Suprapubic skin (tissue), 4 donors: ENCODE measurements at regions not wholly inside any gene's neighbourhood (a gene's known extent, or its start where the extent isn't known, plus 50 kb on each side); places are given as distances from the start of the nearest gene placed in this dataset.

ENCODE experiments used
- DNase-seq, 2 donors: peaks; one replicate each; pipeline ENCODE4 v3.0.0-alpha.2; 2019; ENCODE audit warnings: low spot score in 2 of 2
- H3K27ac ChIP-seq: fragments of 200-600 bp; sonication (generic); one replicate; pipeline ENCODE4 v1.5.1; 2019
- H3K27me3 ChIP-seq: fragments of 200-600 bp; sonication (generic); one replicate; pipeline ENCODE4 v1.5.1; 2019
- H3K36me3 ChIP-seq: fragments of 200-600 bp; sonication (generic); one replicate; pipeline ENCODE4 v1.5.1; 2019
- H3K4me1 ChIP-seq: fragments of 200-600 bp; sonication (generic); one replicate; pipeline ENCODE4 v1.5.1; 2019
- H3K4me3 ChIP-seq: fragments of 200-600 bp; sonication (generic); one replicate; pipeline ENCODE4 v1.5.1; 2019; ENCODE audit warnings: mild to moderate bottlenecking
- H3K9me3 ChIP-seq: fragments of 200-600 bp; sonication (generic); one replicate; pipeline ENCODE4 v1.5.1; 2019
- CTCF ChIP-seq, 2 donors: fragments of 200-600 bp in 1 of 2; fragments of 450-650 bp in 1 of 2; sonication (generic) in 1 of 2; IDR thresholded peaks; one replicate each; pipeline ENCODE4 v1.5.1; 2016 to 2019; ENCODE audit warnings: antibody characterized with exemption in 2 of 2, mild to moderate bottlenecking in 1 of 2, moderate library complexity in 1 of 2
- EP300 ChIP-seq: sonication (generic); formaldehyde crosslinking; IDR thresholded peaks from one replicate; pipeline ENCODE4 v1.6.1; 2017; ENCODE audit warnings: antibody characterized with exemption
- POLR2A ChIP-seq, 2 donors: fragments of 450-650 bp; IDR thresholded peaks; one replicate each; pipeline ENCODE4 v1.6.1; 2017; ENCODE audit warnings: antibody characterized with exemption in 2 of 2, mild to moderate bottlenecking in 2 of 2, moderate library complexity in 2 of 2
- POLR2AphosphoS5 ChIP-seq, 3 donors: sonication (generic); formaldehyde crosslinking; IDR thresholded peaks; one replicate each; pipeline ENCODE4 v1.6.1; 2017; ENCODE audit warnings: antibody characterized with exemption in 3 of 3
- whole genome bisulfite sequencing: methylation state at CpG from one replicate; pipeline ENCODE4 v1.1.5; 2018; 5-methylcytosine and 5-hydroxymethylcytosine counted together

DNA sequence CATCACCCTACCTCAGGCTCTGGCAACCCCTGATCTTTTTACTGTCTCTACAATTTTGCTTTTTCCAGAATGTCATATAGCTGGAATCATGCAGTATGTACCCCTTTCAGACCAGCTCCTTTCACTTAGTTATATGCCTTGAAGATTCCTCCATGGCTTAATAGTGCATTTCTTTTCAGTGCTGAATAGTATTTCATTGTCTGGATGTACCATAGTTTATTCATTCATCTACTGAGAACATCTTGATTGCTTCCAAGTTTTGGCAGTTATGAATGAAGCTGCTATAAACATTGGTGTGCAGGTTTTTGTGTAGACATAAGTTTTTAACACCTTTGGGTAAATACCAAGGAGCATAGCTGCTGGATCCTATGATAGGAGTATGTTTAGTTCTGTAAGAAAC is 50.8 kb upstream of the ANP32A start:
- Histone ChIP-seq H3K4me1 (peaks cover 9% of the 10 kb centered on the region), H3K27ac (no peak overlapping the region), H3K27me3 (peaks cover 16% of the 10 kb centered on the region), H3K36me3 (no peaks in the 10 kb centered on the region), H3K9me3 (no peaks in the 10 kb centered on the region), H3K4me3 (no peak overlapping the region)
- TF ChIP-seq EP300 (no peak), POLR2A (IDR thresholded peaks at IDR 0.05) (no peak), CTCF (IDR thresholded peaks at IDR 0.05) (no peak), POLR2AphosphoS5 (IDR thresholded peaks at IDR 0.05) (no peak)
- DNase-seq: no peak

DNA sequence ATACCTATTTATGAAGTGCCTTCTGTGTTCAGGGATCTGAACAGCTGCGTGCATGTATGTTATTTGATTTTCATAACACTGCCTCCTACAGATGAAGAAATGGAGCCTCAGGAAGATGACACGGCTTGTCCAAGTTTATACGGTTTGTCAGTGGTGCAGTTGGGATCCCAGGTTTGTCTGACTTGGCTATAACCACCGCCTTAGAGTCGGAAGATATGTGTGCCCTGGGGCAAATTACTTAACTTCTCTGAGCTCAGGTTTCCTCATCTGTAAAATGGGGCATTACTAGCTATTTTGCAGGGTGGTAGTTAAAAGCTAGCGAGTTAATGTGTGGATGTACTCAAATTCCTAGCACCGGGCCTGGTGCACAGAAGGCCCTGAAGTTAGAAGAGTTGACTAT is 54.1 kb upstream of the ANP32A start:
- Histone ChIP-seq H3K27ac (no peak overlapping the region), H3K4me3 (no peak overlapping the region), H3K4me1 (peaks cover 9% of the 10 kb centered on the region), H3K27me3 (peaks cover 13% of the 10 kb centered on the region), H3K36me3 (no peaks in the 10 kb centered on the region), H3K9me3 (no peaks in the 10 kb centered on the region)
- no peak for TF ChIP-seq CTCF (IDR thresholded peaks at IDR 0.05)
- TF ChIP-seq POLR2AphosphoS5 (IDR thresholded peaks at IDR 0.05): no peak
- TF ChIP-seq EP300: no peak
- TF ChIP-seq POLR2A (IDR thresholded peaks at IDR 0.05): no peak
- no peak for DNase-seq
- WGBS: 85% methylated on average over 7 of the region's 7 CpGs

DNA sequence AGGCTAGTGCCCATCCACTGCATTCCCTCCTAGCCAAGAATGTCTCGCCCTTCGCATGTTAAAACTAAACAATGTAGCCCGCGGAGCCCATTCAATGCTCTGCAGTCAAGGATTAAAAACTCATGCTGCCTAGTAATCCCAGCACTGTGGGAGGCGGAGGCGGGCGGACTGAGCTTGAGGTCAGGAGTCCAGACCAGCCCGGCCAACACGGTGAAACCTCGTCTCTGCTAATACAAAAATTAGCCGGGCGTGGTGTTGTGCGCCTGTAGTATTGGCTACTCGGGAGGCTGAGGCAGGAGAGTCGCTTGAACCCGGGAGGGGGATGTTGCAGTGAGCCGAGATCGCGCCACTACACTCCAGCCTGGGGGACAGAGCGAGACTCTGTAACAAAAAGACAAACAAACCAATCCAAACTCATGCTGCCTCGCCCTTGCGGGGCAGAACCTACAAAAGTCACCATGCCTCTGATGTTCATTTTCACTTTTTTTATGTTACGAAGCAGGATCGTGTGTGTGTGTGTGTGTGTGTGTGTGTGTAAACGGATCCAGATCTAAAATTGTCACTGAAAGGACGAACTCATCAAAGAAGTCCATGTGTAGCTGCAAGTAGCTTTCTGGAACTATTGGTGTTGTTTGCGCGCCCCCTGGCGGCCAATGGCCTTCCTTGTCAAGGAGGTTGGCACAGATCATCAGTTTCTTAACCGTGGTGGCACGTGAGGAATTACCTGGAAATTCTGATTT is 54.8 kb upstream of the SPESP1 start:
- Histone ChIP-seq H3K4me1 (peaks cover 9% of the 10 kb centered on the region), H3K36me3 (no peaks in the 10 kb centered on the region), H3K27ac (no peak overlapping the region), H3K27me3 (peaks cover 13% of the 10 kb centered on the region), H3K9me3 (no peaks in the 10 kb centered on the region), H3K4me3 (peak overlapping the region; percentile 37)
- DNase-seq: peak; percentile 94 to 95
- TF ChIP-seq CTCF (IDR thresholded peaks at IDR 0.05) (peak; percentile 77 to 90), POLR2AphosphoS5 (IDR thresholded peaks at IDR 0.05) (no peak)
- 8% methylated on average over 25 of the region's 31 CpGs for WGBS

DNA sequence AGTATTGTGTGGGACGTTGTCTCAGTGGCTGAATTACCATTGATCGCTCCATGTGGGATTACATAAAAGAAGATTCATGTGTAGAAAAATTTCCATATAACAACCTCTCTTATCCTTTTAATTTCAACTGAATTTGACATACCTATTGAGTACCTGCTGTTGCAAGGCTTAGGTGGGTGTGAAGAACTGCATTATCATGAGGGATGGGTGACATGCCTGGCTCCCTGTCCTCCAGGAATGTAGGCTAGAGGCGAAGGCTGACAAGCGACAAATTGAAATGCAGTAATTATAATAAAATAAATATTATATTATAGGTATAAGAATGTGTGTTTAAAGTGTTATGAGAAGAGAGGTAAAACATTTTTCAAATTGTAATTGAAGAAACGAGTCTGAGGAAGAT is 52.7 kb upstream of the SPESP1 start:
- DNase-seq: no peak
- 87% methylated on average over 5 of the region's 5 CpGs for WGBS
- Histone ChIP-seq H3K9me3 (no peaks in the 10 kb centered on the region), H3K27ac (no peak overlapping the region), H3K36me3 (no peaks in the 10 kb centered on the region), H3K4me1 (peaks cover 9% of the 10 kb centered on the region), H3K27me3 (peaks cover 3% of the 10 kb centered on the region), H3K4me3 (no peak overlapping the region)
- TF ChIP-seq POLR2AphosphoS5 (IDR thresholded peaks at IDR 0.05) (no peak), EP300 (no peak), POLR2A (IDR thresholded peaks at IDR 0.05) (no peak), CTCF (IDR thresholded peaks at IDR 0.05) (no peak)

GRCh38 chr15:68880382-68880781 is 49.9 kb upstream of the SPESP1 start:
- TF ChIP-seq EP300 (no peak), POLR2A (IDR thresholded peaks at IDR 0.05) (no peak), POLR2AphosphoS5 (IDR thresholded peaks at IDR 0.05) (no peak), CTCF (IDR thresholded peaks at IDR 0.05) (no peak)
- no peak for DNase-seq
- H3K9me3 ChIP-seq: no peaks in the 10 kb centered on the region
- WGBS: 89% methylated on average over 3 of the region's 3 CpGs
- no peaks in the 10 kb centered on the region for H3K36me3 ChIP-seq
- peaks cover 7% of the 10 kb centered on the region for H3K4me1 ChIP-seq
- no peak overlapping the region for H3K27ac ChIP-seq
- H3K4me3 ChIP-seq: no peak overlapping the region
- no peaks in the 10 kb centered on the region for H3K27me3 ChIP-seq
